OCI-LY1 (cell line): ENCODE measurements at regions not wholly inside any gene's neighbourhood (a gene's known extent, or its start where the extent isn't known, plus 50 kb on each side); places are given as distances from the start of the nearest gene placed in this dataset.

Experiments used
- H2AFZ ChIP-seq: fragments of 200-600 bp; sonication (generic), shearing (Covaris generic); 2 replicates; pipeline ENCODE4 v1.6.0; 2014; ENCODE audit warnings: antibody characterized with exemption, mild to moderate bottlenecking, low read length
- H3F3A ChIP-seq: fragments of 200-600 bp; sonication (generic), shearing (Covaris generic); 2 replicates; pipeline ENCODE4 v1.6.0; 2014; ENCODE audit warnings: mild to moderate bottlenecking, antibody characterized with exemption, low read length, moderate library complexity; ENCODE audit not compliant: insufficient read depth
- H3K27ac ChIP-seq: fragments of 200-600 bp; sonication (generic); 2 replicates; pipeline ENCODE4 v1.5.1; 2014; ENCODE audit warnings: low read length, mixed run types, mild to moderate bottlenecking, low read depth; ENCODE audit not compliant: poor library complexity, severe bottlenecking
- H3K27me3 ChIP-seq: fragments of 200-600 bp; sonication (generic); 2 replicates; pipeline ENCODE4 v1.6.0; 2014; ENCODE audit warnings: antibody characterized with exemption, mild to moderate bottlenecking, low read length, moderate library complexity; ENCODE audit not compliant: insufficient read depth
- H3K36me3 ChIP-seq: fragments of 200-600 bp; sonication (generic); 2 replicates; pipeline ENCODE4 v1.6.1; 2014; ENCODE audit warnings: mild to moderate bottlenecking, antibody characterized with exemption, low read length, moderate library complexity, mixed read lengths; ENCODE audit not compliant: insufficient read depth
- H3K4me1 ChIP-seq: fragments of 200-600 bp; sonication (generic); 2 replicates; pipeline ENCODE4 v1.5.1; 2014; ENCODE audit warnings: mild to moderate bottlenecking, low read length, moderate library complexity; ENCODE audit not compliant: insufficient read depth, severe bottlenecking
- H3K4me2 ChIP-seq: fragments of 200-600 bp; sonication (generic), shearing (Covaris generic); 2 replicates; pipeline ENCODE4 v1.6.1; 2014; ENCODE audit warnings: low read length
- H3K4me3 ChIP-seq: fragments of 200-600 bp; sonication (generic); 2 replicates; pipeline ENCODE4 v1.5.1; 2014; ENCODE audit warnings: low read length, low read depth, mild to moderate bottlenecking, mixed read lengths; ENCODE audit not compliant: poor library complexity, severe bottlenecking
- H3K79me2 ChIP-seq: fragments of 200-600 bp; shearing (Covaris generic); 2 replicates; pipeline ENCODE4 v1.6.1; 2016; ENCODE audit warnings: mixed run types, low read length, mixed read lengths; ENCODE audit not compliant: insufficient read depth
- H3K9ac ChIP-seq: fragments of 200-600 bp; sonication (generic), shearing (Covaris generic); 2 replicates; pipeline ENCODE4 v1.6.1; 2014; ENCODE audit warnings: mild to moderate bottlenecking, low read length, mixed read lengths
- H3K9me2 ChIP-seq: fragments of 200-600 bp; sonication (generic), shearing (Covaris generic); 2 replicates; pipeline ENCODE4 v1.6.1; 2014; ENCODE audit warnings: low read depth, mild to moderate bottlenecking, low read length, mixed read lengths
- H3K9me3 ChIP-seq: fragments of 200-600 bp; shearing (Covaris generic); 2 replicates; pipeline ENCODE4 v1.6.1; 2014; ENCODE audit warnings: low read length, mixed read lengths
- H4K20me1 ChIP-seq: fragments of 200-600 bp; sonication (generic), shearing (Covaris generic); 2 replicates; pipeline ENCODE4 v1.6.0; 2016; ENCODE audit warnings: mild to moderate bottlenecking, low read length; ENCODE audit not compliant: insufficient read depth
- EZH2 ChIP-seq: fragments of 200-600 bp; sonication (generic), shearing (Covaris generic); IDR thresholded peaks from 2 replicates; pipeline ENCODE4 v1.8.0; 2017; ENCODE audit warnings: borderline replicate concordance, mixed run types, mild to moderate bottlenecking, antibody characterized with exemption, low read length, moderate library complexity, mixed read lengths
- TF ChIP-seq, protein P1 (sequence below): fragments of 200-600 bp; sonication (generic), shearing (Covaris generic); IDR thresholded peaks from 2 replicates; pipeline ENCODE4 v1.5.1; 2017; ENCODE audit warnings: mild to moderate bottlenecking, antibody characterized with exemption, low read length, moderate library complexity, mixed read lengths

GRCh38 chr17:77675411-77675810 is 283.1 kb upstream of the TNRC6C start:
- Histone ChIP-seq H3K36me3 (no peaks in the 10 kb centered on the region), H3K9ac (no peak overlapping the region), H3K9me2 (no peaks in the 10 kb centered on the region), H3K27me3 (no peaks in the 10 kb centered on the region; the same call in 1 of the 2 replicates), H3K4me3 (no peak overlapping the region), H3K79me2 (no peaks in the 10 kb centered on the region), H3K4me2 (no peak overlapping the region), H3K9me3 (no peaks in the 10 kb centered on the region), H2AFZ (no peak overlapping the region), H3K27ac (no peak overlapping the region), H3K4me1 (no peaks in the 10 kb centered on the region), H3F3A (no peaks in the 10 kb centered on the region), H4K20me1 (no peaks in the 10 kb centered on the region)
- TF ChIP-seq, protein P1, sequence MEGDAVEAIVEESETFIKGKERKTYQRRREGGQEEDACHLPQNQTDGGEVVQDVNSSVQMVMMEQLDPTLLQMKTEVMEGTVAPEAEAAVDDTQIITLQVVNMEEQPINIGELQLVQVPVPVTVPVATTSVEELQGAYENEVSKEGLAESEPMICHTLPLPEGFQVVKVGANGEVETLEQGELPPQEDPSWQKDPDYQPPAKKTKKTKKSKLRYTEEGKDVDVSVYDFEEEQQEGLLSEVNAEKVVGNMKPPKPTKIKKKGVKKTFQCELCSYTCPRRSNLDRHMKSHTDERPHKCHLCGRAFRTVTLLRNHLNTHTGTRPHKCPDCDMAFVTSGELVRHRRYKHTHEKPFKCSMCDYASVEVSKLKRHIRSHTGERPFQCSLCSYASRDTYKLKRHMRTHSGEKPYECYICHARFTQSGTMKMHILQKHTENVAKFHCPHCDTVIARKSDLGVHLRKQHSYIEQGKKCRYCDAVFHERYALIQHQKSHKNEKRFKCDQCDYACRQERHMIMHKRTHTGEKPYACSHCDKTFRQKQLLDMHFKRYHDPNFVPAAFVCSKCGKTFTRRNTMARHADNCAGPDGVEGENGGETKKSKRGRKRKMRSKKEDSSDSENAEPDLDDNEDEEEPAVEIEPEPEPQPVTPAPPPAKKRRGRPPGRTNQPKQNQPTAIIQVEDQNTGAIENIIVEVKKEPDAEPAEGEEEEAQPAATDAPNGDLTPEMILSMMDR: no peak
- no peak for TF ChIP-seq EZH2

DNA sequence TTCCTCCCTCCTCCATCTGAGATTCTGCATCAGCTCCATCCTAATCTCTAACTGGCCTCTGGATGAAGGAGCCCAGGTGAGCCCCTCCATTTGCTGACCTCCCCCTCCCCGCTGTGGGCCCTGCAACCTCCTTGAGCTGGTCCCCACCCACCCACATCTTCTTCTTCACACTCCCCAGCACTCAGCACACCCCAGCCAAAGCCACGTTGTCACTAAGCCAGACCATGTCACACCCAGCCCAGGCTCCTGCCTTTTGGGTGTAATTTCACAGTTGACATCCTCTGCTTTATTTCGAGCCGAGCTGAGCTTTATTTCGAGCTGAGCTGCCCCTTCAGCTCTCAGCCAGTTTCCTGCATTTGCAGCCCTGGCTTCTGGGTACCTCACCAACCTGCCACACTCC is 282.7 kb upstream of the TNRC6C start:
- Histone ChIP-seq H2AFZ (no peak overlapping the region), H3K4me2 (no peak overlapping the region), H3K79me2 (no peaks in the 10 kb centered on the region), H3K4me1 (no peaks in the 10 kb centered on the region), H3F3A (no peaks in the 10 kb centered on the region), H3K9ac (no peak overlapping the region), H4K20me1 (no peaks in the 10 kb centered on the region), H3K4me3 (no peak overlapping the region), H3K9me3 (no peaks in the 10 kb centered on the region), H3K27me3 (no peaks in the 10 kb centered on the region; the same call in 1 of the 2 replicates), H3K27ac (no peak overlapping the region), H3K36me3 (no peaks in the 10 kb centered on the region), H3K9me2 (no peaks in the 10 kb centered on the region)
- TF ChIP-seq EZH2: no peak
- TF ChIP-seq, protein P1: no peak

DNA sequence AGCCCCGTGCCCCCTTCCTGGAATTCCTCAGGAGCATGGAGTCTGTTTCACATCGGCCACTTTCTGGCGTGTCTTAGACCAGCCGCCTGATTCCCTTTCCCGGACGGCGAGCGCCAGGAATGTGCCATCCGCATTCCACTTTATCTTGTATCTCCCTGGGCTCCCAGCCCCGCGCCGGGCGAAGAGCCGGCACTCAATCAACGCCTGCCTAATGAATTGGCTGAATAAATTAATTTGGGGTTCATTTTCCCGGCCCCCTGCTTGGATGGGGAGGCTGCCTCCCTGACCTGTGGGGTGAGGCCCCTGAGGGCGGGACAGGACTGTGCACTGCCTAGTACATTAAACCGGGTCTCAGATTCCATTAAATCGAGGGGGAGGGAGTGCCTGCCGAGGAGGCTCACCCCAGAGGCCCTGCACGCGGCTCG is 282.3 kb upstream of the TNRC6C start:
- TF ChIP-seq EZH2: no peak
- TF ChIP-seq, protein P1: no peak

More for the DNA sequence above, 282.3 kb upstream of the TNRC6C start:
- Histone ChIP-seq H3K9me3 (no peaks in the 10 kb centered on the region), H3K9me2 (no peaks in the 10 kb centered on the region), H4K20me1 (no peaks in the 10 kb centered on the region), H3K79me2 (no peaks in the 10 kb centered on the region), H3K9ac (no peak overlapping the region), H3K4me2 (no peak overlapping the region), H3K4me1 (no peaks in the 10 kb centered on the region), H3K36me3 (no peaks in the 10 kb centered on the region), H3K27ac (no peak overlapping the region), H3F3A (no peaks in the 10 kb centered on the region), H3K27me3 (no peaks in the 10 kb centered on the region; the same call in 1 of the 2 replicates), H2AFZ (no peak overlapping the region), H3K4me3 (no peak overlapping the region)
